ENCODE measurements at regions not wholly inside any gene's neighbourhood (a gene's known extent, or its start where the extent isn't known, plus 50 kb on each side); places are given as distances from the start of the nearest gene placed in this dataset.

GRCh38 chr13:73810647-73811046 lies 323.6 kb downstream of the KLF12 start:
- TF ChIP-seq EP300 (conservative IDR thresholded peaks at IDR 0.05; ENCODE audit: poor library complexity, severe bottlenecking) (no peak), CTCF (IDR thresholded peaks at IDR 0.05; ENCODE audit: poor library complexity, severe bottlenecking) (no peak), TAF1 (IDR thresholded peaks at IDR 0.05; ENCODE audit: low read depth) (no peak), POLR2AphosphoS5 (IDR thresholded peaks at IDR 0.05) (no peak), EZH2 (IDR thresholded peaks at IDR 0.05; ENCODE audit: borderline replicate concordance, insufficient read depth, low read length, poor library complexity, severe bottlenecking) (no peak), REST (IDR thresholded peaks at IDR 0.05; ENCODE audit: borderline replicate concordance) (no peak), MXI1 (conservative IDR thresholded peaks at IDR 0.05; ENCODE audit: poor library complexity, severe bottlenecking) (no peak)

Measured in neural cell (in vitro differentiated cells).